ENCODE measurements at regions not wholly inside any gene's neighbourhood (a gene's known extent, or its start where the extent isn't known, plus 50 kb on each side); places are given as distances from the start of the nearest gene placed in this dataset.
"Not testable (repeated sequence)": the region's sequence is repeated elsewhere in the genome, so short reads cannot be mapped to it uniquely, and the experiment has no call there.

DNA sequence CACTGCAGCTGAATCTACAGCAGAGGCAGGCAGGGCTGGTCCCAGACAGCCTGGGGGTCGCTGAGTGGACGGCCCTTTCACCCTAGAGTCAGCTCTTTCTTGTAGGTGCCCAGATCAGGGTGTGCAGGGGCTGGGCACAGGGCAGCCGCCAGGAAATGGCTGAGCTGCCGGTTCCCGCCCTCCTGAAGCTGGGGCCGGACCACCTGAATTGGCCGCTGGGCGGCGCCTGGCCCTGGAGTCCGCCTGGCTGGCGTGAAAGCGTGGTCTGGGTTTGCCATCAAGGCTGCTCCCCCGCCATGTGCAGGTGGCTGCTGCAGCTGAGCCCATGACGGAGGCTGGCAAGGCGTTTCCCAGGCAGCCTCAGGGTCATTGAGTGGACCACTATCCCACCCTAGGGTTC, 85.7 kb downstream of the POTEM start:
- not testable (repeated sequence) for DNase-seq (ENCODE audit: low read depth)

DNA sequence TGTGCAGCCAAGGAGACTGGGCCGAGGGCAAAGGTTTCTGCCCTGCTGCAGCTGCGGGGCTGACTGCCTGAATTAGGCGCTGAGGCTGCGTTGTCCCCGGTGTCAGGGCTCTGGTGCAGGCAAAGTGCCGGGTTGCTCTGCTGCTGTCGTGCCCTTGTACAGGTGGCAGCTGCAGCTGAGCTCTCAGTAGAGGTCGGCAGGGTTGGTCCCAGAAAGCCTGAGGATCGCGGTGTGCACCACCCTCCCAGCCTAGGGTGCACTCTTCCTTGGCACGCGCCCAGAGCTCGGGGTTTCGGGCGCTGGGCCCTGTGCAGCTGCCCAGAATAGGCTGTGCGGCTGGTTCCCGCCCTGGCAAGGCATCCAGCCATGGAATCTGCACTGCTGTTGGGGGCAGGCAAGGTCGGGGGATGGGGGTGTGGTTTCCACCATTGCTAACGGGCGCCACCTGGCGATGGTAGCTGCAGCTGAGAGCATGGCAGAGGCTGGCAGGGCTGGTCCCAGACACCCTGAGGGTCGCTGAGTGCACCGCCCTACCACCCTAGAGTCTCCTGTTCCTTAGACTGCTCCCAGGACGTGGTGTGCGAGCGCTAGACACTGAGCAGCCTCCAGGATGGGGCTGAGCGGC, 86.3 kb downstream of the POTEM start:
- DNase-seq (ENCODE audit: low read depth): not testable (repeated sequence)

DNA sequence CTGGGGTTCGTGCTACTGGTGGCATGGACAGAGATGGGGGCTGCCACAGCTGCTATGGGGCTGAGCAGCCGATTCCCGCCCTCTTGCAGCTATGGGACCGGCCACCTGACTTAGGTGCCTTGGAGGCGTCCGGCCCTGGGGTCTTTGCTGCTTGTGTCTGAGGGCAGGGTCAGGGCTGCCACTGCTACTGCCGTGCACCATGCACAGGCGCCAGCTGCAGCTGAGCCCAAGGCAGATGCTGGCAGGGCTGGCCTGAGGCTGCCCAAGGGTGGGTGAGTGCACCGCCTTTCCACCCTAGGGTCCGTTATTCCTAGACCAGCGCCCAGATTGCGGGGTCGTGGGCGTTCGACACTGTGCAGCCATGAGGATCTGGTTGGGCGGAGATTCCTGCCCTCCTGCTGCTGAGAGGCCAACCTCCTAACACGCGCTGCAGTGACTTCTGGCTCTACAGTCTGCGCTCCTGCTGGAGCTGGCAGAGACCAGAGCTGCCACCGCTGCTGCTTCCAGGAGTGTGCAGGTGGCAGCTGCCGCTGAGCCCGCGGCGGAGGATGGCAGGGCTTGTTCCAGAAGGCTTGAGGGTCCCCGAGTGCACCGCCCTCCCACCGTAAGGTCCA, 87.0 kb downstream of the POTEM start:
- DNase-seq (ENCODE audit: low read depth): not testable (repeated sequence)

DNA sequence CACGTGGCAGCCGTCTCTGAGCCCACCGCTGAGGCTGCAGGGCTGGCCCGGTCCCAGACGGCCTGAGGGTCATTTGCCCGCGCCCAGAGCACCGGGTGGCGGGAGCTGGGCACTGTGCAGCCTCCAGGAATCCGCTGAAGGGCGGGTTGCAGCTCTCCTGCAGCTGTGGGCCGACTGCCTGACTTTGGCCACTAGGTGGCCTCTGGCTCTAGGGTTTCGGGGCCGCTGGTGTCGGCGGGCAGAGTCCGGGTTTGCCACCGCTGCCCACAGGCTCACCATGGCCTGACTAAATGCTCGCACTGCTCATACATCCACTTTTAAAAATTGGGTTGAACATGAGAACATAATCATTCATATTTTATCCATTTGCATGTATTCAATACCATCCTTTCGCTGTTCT, 87.7 kb downstream of the POTEM start:
- not testable (repeated sequence) for DNase-seq (ENCODE audit: low read depth)

DNA sequence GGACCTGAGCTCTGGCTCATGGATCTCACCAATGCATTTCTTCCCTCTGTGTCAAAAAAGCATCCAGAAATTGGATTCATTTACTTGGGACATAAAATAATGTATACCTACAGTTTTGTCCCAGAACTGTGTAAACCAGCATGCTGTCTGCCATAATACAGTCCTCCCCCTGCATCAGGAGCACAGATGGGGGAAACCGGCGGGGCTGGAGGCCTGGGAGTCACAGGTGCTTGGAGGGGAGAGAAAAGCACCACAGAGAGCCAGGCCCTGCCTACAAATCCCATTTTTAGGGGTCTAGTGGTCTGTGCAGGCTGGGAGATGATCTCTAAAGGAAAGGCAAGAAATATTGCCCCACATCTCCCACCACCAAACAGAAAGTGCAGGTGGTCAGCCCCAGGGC, 91.8 kb downstream of the POTEM start:
- DNase-seq (ENCODE audit: low read depth): not testable (repeated sequence)

DNA sequence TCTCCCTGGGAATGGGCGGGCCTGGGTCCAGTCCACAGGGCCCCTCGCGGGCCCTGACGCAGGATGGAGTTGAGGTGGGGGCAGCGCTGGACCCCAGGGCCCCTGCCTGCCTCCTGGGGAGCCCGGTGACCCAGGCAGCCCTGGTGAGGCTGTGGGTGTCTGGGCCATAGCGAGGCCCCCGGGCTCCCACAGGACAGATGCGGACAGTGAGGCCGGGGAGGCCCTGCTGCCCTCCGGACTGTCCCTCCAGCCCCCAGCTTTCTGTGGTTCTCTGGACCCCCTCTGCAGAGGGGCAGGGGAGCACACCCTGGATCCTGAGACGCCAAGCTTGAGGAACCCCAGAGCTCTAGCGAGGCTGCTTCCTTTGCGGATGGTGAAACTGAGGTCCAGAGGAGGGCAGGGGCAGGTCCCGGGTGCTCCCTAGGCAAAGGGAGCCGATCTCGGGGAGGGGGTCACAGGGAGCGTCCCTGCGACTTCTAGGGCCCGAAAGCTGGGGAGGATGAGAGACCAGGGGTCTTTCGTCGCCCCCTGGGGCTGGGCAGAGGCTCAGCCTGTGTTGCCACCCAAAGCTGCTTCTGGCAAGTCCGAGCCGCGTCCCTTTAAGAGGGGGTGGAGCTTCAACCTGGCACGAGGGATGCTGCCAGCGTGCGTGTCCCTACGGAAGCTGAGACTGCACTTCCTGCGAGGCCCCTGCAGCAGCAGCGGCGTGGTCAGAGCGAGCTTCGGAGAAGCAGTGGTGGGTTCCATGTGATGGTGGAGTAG, 94.6 kb downstream of the POTEM start:
- DNase-seq (ENCODE audit: low read depth): not testable (repeated sequence)

DNA sequence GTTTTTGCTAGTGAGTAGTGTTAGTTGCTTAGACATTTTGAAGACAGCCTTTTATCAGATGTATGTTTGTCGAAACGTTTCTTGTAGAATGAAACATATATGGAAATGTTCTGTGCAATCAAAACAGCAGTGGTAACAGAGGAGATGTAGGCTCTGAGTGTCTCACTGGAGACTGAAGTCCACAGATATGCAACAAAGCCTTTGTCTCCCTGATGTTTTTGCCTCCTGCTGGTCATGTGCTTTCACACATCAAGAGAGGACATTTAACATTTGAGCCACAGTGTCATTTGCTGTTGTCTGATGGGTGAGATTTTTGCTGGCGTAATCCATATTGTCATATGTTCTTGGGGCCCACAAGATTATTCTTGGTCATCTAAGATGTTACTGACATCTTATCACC, 101.7 kb downstream of the POTEM start:
- not testable (repeated sequence) for DNase-seq (ENCODE audit: low read depth)

DNA sequence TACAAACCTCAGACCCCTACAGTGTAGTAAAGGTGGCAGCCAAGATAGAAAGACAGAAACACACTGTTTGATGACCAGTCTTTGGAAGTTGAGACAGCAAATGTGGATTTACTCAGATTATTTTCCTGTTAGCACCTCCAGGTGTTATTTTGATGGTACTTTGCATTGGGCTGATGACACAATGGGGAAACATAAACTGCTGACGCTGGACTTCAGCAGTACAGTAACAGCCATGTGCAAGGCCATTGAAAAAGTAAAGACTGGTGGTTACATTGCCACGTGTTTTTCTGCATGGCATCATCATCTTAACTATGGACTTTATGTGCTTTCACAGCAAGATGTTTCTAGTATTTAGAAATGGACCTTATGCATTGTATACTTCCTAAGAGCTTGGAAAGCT, 105.3 kb downstream of the POTEM start:
- not testable (repeated sequence) for DNase-seq (ENCODE audit: low read depth)

DNA sequence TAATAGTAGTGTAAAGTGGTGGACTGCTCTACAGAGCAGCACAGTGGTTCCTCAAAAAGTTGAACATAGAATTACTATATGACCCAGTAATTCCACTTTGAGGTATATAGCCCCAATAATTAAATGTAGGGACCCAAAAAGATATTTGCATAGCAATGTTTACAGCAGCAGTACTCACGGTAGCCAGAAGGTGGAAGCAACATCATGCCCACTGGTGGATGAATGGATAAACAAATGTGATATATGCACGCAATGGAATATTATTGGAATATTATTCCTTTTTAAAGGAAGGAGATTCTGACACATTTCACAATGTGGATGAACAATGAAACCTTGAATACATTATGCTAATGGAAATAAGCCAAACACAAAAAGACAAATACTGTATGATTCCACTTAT, 121.4 kb downstream of the POTEM start:
- not testable (repeated sequence) for DNase-seq (ENCODE audit: low read depth)

DNA sequence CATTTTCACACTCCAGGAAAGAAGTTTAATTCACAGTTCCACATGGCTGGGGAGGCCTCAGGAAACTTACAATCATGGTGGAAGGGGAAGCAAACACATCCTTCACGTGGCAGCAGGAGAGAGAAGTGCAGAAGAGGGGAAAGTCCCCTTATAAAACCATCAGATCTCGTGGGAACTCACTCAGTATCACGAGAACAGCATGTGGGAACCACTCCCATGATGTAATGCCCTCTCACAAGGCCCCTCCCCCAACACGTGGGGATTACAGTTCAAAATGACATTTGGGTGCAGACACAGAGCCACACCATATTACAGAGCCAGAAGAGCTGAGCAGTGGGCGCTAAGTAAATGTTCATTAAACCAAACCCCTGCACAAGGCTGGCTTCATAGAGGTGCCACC, 126.0 kb downstream of the POTEM start:
- not testable (repeated sequence) for DNase-seq (ENCODE audit: low read depth)

DNA sequence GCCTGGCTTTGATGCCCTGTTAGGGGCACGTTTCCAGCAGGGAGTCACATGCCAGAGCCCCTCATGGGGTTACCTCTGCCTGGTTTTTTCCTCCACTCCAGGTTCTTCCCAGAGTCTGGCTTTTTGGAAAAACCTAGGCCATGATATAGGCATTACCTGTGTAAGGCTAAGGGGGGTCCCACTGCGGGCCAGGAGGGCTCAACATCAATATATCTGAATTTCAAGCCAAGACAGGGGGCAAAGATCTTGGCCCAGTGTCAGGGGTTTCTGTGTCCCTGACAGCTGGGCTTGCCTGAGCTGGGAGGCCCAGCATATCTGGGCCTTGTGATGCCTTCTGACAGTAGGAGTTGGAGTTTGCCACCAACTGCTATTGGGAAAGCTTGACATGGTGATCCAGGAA, 127.5 kb downstream of the POTEM start:
- not testable (repeated sequence) for DNase-seq (ENCODE audit: low read depth)

DNA sequence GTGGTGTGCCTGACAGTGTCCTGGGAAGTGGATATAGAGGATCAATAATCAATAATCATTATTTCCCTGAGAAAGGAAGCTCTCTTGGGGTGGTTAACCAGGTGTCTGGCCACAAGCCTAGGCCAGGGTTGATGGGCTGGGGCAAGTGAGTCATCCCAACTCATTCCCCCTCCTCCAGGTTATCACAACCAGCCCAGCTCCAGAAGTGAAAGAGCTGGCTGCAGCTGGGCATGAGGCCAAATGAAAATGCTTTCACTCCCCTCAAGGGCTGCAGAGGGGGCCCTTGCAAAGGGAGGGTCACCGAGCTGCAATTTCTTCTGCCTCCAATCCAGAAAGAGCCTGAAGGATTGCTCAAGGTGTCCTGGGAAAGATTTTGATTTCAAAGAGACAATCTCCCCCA, 127.9 kb downstream of the POTEM start:
- DNase-seq (ENCODE audit: low read depth): not testable (repeated sequence)

DNA sequence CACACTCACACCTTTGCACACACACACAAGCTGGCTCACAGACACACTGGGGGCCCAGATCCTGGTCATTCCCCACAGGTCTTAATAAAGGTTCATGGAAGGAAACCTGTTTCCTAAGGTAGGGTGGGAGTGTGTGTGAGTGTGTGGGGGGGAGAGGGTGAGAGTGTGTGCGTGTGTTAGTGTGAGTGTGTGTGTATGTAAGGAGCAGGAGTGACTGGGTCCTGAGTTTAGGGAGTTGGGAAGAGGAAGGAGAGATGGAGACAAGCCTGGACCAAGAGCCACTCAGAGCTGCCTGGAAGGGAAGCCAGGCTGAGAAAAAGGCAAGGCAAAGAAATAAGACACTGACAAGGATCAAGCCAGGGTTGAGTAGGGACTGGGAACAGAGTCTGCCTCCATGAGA, 129.2 kb downstream of the POTEM start:
- DNase-seq (ENCODE audit: low read depth): not testable (repeated sequence)

DNA sequence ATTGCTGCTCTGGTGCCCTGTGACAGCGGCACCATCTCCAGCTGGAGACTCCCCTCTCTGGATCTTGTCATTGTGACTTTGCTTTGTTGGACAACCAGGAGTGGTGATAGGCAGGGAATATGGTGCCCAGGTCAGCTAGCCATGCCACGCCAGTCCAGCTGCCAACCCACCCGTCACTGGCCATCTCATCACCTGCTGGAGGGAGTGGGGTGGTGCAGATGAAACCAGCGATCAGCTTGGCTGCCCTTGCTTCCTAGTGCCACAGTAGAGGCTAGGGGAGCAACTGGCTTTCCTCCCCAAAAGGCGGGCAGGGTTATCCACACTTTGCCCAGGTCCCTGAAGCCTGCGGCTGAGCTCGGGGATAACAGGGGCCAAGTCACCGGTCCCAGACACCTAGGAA, 129.6 kb downstream of the POTEM start:
- not testable (repeated sequence) for DNase-seq (ENCODE audit: low read depth)

DNA sequence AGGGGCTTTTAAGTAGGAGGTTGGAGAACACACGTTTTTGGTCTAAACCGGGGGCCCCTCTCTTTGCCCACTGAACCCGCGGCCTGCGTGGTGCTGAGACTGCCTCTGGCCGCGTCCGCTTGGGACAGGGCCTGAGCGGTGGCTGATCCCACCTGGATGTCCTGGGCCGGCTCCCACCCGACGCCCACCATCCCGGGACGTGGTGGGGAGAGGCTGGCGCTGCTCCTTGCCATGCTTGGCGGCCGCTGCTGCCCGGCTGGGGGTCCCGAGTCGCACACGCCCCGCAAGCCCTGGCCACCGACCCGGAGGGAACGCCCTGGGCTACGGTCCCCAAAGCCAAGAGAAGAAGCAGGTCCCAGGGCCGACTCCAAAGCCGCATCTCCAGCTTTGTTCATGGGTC, 130.1 kb downstream of the POTEM start:
- not testable (repeated sequence) for DNase-seq (ENCODE audit: low read depth)

DNA sequence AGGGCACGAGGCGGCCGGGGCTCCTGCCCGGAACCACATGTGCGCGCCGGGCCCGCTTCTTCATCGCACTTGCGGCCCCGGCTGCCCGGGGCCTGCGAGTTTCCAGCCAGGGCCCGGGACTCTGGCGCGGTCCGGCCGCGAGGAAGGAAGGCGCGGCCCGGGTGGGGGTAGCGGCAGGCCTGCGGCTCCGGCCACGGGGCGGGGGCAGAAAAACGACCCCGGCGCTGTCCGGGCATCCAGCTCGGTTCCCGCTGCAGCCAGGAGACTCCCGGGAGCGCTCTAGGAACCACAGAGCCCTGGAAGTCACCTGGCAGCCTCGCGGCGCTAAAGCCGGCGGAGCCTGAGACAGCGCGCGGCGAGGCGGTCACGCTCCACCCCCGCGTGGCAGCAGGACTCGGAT, 130.5 kb downstream of the POTEM start:
- DNase-seq (ENCODE audit: low read depth): not testable (repeated sequence)

DNA sequence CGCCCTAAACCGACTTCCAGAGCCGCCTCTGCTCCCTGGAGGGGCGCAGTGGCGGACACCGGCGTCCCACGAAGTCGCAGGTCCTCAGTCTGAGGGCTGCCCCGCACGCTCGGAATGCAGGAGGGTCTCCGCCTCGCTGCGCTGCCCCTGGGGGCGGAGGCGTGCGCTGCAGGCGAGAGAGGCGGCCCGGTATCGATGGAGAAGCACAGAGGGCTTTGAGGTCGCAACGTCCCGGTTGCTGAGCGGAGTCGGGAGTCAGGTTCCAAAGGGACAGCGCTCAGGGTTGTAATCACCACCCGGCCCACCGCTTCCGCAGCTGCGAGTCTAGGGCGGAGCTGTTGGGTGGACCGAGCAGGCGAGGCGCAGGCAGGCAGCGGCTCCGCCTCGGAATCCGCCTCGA, 131.0 kb downstream of the POTEM start:
- DNase-seq (ENCODE audit: low read depth): not testable (repeated sequence)

DNA sequence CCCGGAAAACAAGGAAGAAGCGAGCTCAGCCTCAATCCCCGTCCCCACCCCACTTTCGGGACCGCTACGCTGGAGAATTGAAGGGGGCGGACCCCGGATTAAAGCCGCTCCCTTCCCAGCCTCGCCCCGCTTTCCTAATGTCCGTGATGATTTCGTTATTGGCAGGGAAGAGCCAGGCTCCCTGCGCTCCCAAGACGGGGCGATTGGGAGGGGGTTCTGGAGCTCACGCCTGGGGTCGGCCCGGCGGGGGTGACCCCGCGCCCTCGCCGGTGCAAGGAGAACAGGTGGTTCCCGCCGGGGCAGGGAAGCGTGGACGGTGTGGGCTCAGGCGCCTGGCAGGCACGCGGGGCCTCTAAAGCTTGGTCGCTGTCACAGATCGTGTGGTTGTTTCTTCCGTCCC, 131.5 kb downstream of the POTEM start:
- not testable (repeated sequence) for DNase-seq (ENCODE audit: low read depth)

DNA sequence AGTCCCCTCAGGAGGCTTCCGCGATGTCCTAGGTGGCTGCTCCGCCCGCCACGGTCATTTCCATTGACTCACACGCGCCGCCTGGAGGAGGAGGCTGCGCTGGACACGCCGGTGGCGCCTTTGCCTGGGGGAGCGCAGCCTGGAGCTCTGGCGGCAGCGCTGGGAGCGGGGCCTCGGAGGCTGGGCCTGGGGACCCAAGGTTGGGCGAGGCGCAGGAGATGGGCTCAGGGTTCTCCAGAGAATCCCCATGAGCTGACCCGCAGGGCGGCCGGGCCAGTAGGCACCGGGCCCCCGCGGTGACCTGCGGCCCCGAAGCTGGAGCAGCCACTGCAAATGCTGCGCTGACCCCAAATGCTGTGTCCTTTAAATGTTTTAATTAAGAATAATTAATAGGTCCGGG, 132.1 kb downstream of the POTEM start:
- DNase-seq (ENCODE audit: low read depth): not testable (repeated sequence)

DNA sequence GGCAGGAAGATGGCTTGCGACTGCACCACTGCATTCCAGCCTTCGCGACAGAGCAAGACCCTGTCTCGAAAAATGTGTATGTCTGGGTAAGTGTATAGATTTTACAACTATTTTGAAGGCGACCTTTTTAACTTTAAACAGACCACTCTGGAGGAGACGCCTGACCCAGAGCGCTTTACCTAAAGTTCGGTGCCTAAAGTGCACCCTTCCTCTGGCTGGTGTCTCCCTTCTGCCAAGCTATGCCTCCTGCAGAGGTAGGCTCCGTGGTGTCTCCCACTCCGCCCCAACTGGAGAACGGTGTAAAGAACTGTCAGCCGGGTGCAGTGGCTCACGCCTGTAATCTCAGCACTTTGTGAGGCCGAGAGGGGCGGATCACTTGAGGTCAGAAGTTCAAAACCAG, 132.7 kb downstream of the POTEM start:
- not testable (repeated sequence) for DNase-seq (ENCODE audit: low read depth)

DNA sequence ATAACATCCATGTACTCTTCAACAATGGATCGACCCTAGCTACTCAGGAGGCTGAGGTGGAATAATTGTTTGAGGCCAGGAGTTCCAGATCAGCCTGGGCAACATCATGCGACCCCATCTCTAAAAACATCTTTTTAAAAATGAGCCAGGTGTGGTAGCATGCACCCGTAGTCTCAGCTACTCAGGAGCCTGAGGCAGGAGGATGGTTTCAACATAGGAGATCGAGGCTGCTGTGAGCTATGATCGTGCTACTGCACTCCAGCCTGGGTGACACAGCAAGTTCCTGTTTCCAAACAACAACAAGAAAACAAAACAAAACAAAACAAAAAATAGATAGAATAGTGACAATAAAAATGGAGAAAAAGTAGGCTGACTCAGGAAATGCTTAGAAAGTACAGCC, 138.3 kb downstream of the POTEM start:
- DNase-seq (ENCODE audit: low read depth): not testable (repeated sequence)

DNA sequence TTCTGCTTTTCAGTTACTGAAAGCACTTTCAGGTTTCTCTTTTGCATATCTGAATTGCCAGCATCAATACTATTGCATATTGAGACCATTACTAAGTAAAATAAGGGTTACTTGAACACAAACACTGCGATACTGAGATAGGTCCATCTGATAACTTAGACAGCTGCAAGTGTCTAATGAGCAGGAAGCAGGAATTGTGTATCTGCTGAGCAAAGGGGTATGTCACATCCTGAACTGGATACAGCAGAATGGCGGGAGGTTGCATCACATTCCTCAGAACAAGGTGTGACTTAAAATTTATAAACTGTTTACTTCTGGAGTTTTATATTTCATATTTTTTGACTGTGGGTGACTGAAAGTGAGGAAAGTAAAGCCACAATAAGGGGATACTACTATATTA, 142.7 kb downstream of the POTEM start:
- DNase-seq (ENCODE audit: low read depth): not testable (repeated sequence)

DNA sequence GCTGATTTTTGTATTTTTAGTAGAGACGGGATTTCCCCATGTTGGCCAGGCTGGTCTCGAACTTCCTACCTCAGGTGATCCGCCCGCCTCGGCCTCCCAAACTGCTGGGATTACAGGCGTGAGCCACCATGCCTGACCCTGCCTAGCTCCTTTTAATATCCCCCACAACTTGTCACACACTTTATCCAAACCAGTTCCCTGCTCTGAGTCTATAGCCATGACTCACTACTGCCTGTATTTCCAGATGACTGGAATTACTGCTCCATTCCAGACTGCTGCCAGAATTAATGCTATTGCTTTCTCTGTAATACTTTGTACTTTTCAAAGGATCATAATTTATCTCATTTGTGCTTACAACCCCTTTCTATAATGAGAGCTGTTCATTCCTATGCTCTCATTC, 153.1 kb downstream of the POTEM start:
- not testable (repeated sequence) for DNase-seq (ENCODE audit: low read depth)
